AG09319 (cell line): ENCODE measurements at regions not wholly inside any gene's neighbourhood (a gene's known extent, or its start where the extent isn't known, plus 50 kb on each side); places are given as distances from the start of the nearest gene placed in this dataset.

Experiments
- DNase-seq: peaks from one replicate; pipeline ENCODE4 v3.0.0-alpha.2; 2010; ENCODE audit warnings: low read depth; ENCODE audit errors: extremely low read depth
- CTCF ChIP-seq: IDR thresholded peaks from 2 replicates; pipeline ENCODE4 v1.5.1; 2011; ENCODE audit warnings: low read depth, mild to moderate bottlenecking, inconsistent platforms, low read length, moderate library complexity

- no peak for TF ChIP-seq CTCF
- no peak for DNase-seq
Measured at GRCh38 chr9:109862452-109862851, 82.5 kb downstream of the PALM2AKAP2 start.

GRCh38 chr9:109863961-109864360 lies 84.0 kb downstream of the PALM2AKAP2 start:
- TF ChIP-seq CTCF, result no peak
- no peak for DNase-seq

GRCh38 chr9:109865521-109865920 lies 85.5 kb downstream of the PALM2AKAP2 start:
- no peak for TF ChIP-seq CTCF

GRCh38 chr9:109868207-109868606 lies 88.2 kb downstream of the PALM2AKAP2 start:
- no peak for TF ChIP-seq CTCF
- DNase-seq, result no peak

More at GRCh38 chr9:109865521-109865920, 85.5 kb downstream of the PALM2AKAP2 start:
- no peak for DNase-seq

- no peak for TF ChIP-seq CTCF
- no peak for DNase-seq
Measured at GRCh38 chr9:109868722-109869121, 88.7 kb downstream of the PALM2AKAP2 start.

- no peak for TF ChIP-seq CTCF
Measured at GRCh38 chr9:109870365-109870764, 90.4 kb downstream of the PALM2AKAP2 start.

GRCh38 chr9:109872901-109873300 lies 92.9 kb downstream of the PALM2AKAP2 start:
- no peak for TF ChIP-seq CTCF
- no peak for DNase-seq

More at GRCh38 chr9:109870365-109870764, 90.4 kb downstream of the PALM2AKAP2 start:
- DNase-seq, result no peak
